Activated gamma-delta T cell treated with Interleukin-2 at 50 U/mL for 16 hours (primary cell): ENCODE measurements at regions not wholly inside any gene's neighbourhood (a gene's known extent, or its start where the extent isn't known, plus 50 kb on each side); places are given as distances from the start of the nearest gene placed in this dataset.
"Not testable (repeated sequence)": the region's sequence is repeated elsewhere in the genome, so short reads cannot be mapped to it uniquely, and the experiment has no call there.

Experiments used
- DNase-seq: peaks from one replicate; pipeline ENCODE4 v3.0.0-alpha.2; 2020

- no peak for DNase-seq
Measured at GRCh38 chr14:51448831-51449670, 202.7 kb upstream of the FRMD6 start.

GRCh38 chr14:51449681-51450080 lies 202.0 kb upstream of the FRMD6 start:
- DNase-seq, result no peak

- no peak for DNase-seq
Measured at GRCh38 chr14:51451561-51451960, 200.1 kb upstream of the FRMD6 start.

GRCh38 chr14:51453869-51454268 lies 197.8 kb upstream of the FRMD6 start:
- no peak for DNase-seq

- no peak for DNase-seq
Measured at GRCh38 chr14:51454351-51454750, 197.4 kb upstream of the FRMD6 start.

- DNase-seq, result no peak
Measured at GRCh38 chr14:51455041-51455835, 196.5 kb upstream of the FRMD6 start.

- DNase-seq, result no peak
Measured at GRCh38 chr14:51457843-51458562, 193.7 kb upstream of the FRMD6 start.

GRCh38 chr14:51458563-51458955 lies 193.2 kb upstream of the FRMD6 start:
- no peak for DNase-seq

GRCh38 chr14:51460011-51460410 lies 191.7 kb upstream of the FRMD6 start:
- DNase-seq, result no peak

- DNase-seq, result no peak
Measured at GRCh38 chr14:51462182-51462581, 189.5 kb upstream of the FRMD6 start.

GRCh38 chr14:51462706-51463105 lies 189.0 kb upstream of the FRMD6 start:
- DNase-seq, result no peak

GRCh38 chr14:51463461-51463860 lies 188.2 kb upstream of the FRMD6 start:
- no peak for DNase-seq

GRCh38 chr14:51464411-51464810 lies 187.3 kb upstream of the FRMD6 start:
- no peak for DNase-seq

GRCh38 chr14:51465486-51465885 lies 186.2 kb upstream of the FRMD6 start:
- no peak for DNase-seq

- DNase-seq, result not testable (repeated sequence)
Measured at GRCh38 chr14:51467392-51467791, 184.3 kb upstream of the FRMD6 start.

GRCh38 chr14:51468523-51468922 lies 183.2 kb upstream of the FRMD6 start:
- no peak for DNase-seq

GRCh38 chr14:51472881-51473280 lies 178.8 kb upstream of the FRMD6 start:
- no peak for DNase-seq

- DNase-seq, result no peak
Measured at GRCh38 chr14:51473351-51473750, 178.4 kb upstream of the FRMD6 start.

GRCh38 chr14:51473808-51474565 lies 177.7 kb upstream of the FRMD6 start:
- no peak for DNase-seq

GRCh38 chr14:51474854-51475253 lies 176.9 kb upstream of the FRMD6 start:
- DNase-seq, result no peak

GRCh38 chr14:51478175-51478621 lies 173.5 kb upstream of the FRMD6 start:
- no peak for DNase-seq

GRCh38 chr14:51479584-51480325 lies 172.0 kb upstream of the FRMD6 start:
- DNase-seq, result no peak
